ENCODE measurements at regions not wholly inside any gene's neighbourhood (a gene's known extent, or its start where the extent isn't known, plus 50 kb on each side); places are given as distances from the start of the nearest gene placed in this dataset.

DNA sequence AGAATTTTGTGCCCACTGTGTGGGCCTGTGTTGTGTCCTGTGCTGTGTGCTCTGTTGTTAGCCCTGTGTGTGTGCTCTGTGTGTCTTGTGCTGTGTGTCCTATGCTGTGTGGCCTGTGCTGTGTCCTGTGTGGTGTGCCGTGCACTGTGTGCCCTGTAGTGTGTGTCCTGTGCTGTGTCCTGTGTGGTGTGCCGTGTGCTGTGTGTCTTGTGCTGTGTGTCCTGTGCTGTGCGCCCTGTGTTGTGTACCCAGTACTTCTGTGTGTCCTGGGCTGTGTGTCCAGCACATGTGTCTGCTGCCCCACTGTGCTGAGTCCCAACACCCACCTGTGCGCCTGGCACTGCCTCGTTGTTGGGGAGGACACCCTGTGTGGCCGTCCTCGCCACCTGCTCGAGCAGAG lies 53.2 kb upstream of the CHRNA7 start:
- DNase-seq (ENCODE audit: extremely low spot score, insufficient read length, low read depth) = no peak
- no peak for FAIRE-seq

DNA sequence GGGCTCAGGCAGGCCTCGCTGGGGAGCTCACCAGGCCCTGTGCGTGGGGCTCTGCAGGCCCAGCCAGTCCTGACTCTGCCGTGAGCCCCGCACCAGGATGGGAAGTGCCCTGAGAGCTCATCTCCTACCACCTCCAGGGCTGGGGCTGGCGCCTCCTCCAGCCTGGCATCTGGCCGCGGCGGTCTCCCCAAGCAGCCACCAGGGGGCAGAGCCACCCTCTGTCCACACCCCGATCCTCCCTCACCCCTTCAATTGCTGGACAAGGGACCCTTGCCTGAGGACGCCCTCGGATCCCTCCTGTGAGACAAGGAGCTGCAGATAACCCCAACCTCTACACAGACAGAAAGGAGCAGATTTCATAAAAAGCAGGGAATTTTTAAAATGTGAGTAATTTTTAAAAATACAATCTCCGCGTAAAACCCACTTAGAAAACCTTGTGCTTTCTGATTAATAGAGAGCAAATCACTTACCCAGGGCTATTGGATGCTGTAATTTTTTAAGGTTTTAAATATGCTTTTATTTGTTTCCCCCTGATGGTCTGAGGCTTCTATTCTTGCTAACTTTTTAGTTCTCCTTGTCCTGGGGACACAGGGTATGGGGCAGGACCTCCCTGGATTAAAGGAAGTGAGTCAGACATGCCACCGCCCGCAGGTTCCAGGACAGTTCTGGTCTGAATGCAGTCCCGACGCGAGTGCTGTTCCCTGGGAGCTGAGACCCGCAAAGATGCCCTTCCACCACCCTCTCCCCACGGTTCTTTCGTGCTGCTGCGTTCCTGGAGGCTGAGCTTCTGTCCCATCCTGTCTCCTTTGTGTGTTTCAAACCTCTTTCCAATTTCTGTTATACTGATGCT lies 52.3 kb upstream of the CHRNA7 start:
- peak; percentile 58 for FAIRE-seq
- DNase-seq (ENCODE audit: extremely low spot score, insufficient read length, low read depth) = peak; percentile 26
